HEK293 (cell line): ENCODE measurements at regions not wholly inside any gene's neighbourhood (a gene's known extent, or its start where the extent isn't known, plus 50 kb on each side); places are given as distances from the start of the nearest gene placed in this dataset.

Experiments used
- CTCF ChIA-PET: fragments of 350-600 bp; formaldehyde crosslinking; extraction: SDS; loops from one replicate; lab custom pipeline; 2021; ENCODE audit warnings: antibody characterized with exemption; lab: Yijun Ruan, JAX
- POLR2A ChIA-PET: fragments of 300-600 bp; formaldehyde crosslinking; extraction: SDS; loops from one replicate; lab custom pipeline; 2020; ENCODE audit warnings: antibody characterized with exemption, inconsistent platforms; lab: Yijun Ruan, JAX
- H3K27ac ChIP-seq: fragments of 200-500 bp; sonication (Bioruptor generic); 2 replicates; pipeline ENCODE4 v1.5.1; 2014; ENCODE audit warnings: low read depth, low read length, control low read depth, inconsistent platforms; ENCODE audit errors: extremely low read depth
- H3K36me3 ChIP-seq, 2 experiments: fragments of 200-500 bp in 1 of 2; sonication (Bioruptor generic) in 1 of 2; 1 replicate in 1 of 2; 2 replicates in 1 of 2; pipeline ENCODE4 v1.5.1; 2014 to 2017; ENCODE audit warnings: inconsistent platforms in 2 of 2, low read length in 2 of 2; ENCODE audit not compliant: control insufficient read depth in 2 of 2, insufficient read depth in 1 of 2
- H3K4me1 ChIP-seq: fragments of 200-500 bp; sonication (Bioruptor generic); 2 replicates; pipeline ENCODE4 v1.5.1; 2014; ENCODE audit warnings: mild to moderate bottlenecking, low read length, inconsistent platforms; ENCODE audit not compliant: control insufficient read depth, insufficient read depth
- H3K4me3 ChIP-seq: 2 replicates; pipeline ENCODE4 v1.5.1; 2011; ENCODE audit warnings: low read depth, mild to moderate bottlenecking, control low read depth, low read length, moderate library complexity
- H3K9me3 ChIP-seq: fragments of 200-500 bp; sonication (Bioruptor generic); 2 replicates; pipeline ENCODE4 v1.5.1; 2014; ENCODE audit warnings: low read depth, low read length, inconsistent platforms; ENCODE audit not compliant: control insufficient read depth, insufficient read depth
- TCF7L2 ChIP-seq: IDR thresholded peaks from 2 replicates; pipeline ENCODE4 v1.6.1; 2011; ENCODE audit warnings: low read depth, mild to moderate bottlenecking, inconsistent platforms, low read length, moderate library complexity, borderline replicate concordance
- ZFP69B ChIP-seq: fragments of 450-650 bp; formaldehyde crosslinking; IDR thresholded peaks from 2 replicates; pipeline ENCODE4 v1.5.1; 2016; ENCODE audit warnings: missing biosample characterization, missing genetic modification characterization
- ZNF112 ChIP-seq: fragments of 450-650 bp; formaldehyde crosslinking; IDR thresholded peaks from 2 replicates; pipeline ENCODE4 v1.5.0; 2017; ENCODE audit warnings: missing biosample characterization, missing genetic modification characterization
- ZNF155 ChIP-seq: fragments of 450-650 bp; formaldehyde crosslinking; IDR thresholded peaks from 2 replicates; pipeline ENCODE4 v1.5.1; 2016; ENCODE audit warnings: missing biosample characterization, missing genetic modification characterization
- ZNF16 ChIP-seq: fragments of 450-650 bp; formaldehyde crosslinking; IDR thresholded peaks from 2 replicates; pipeline ENCODE4 v1.5.1; 2016; ENCODE audit warnings: low read depth, missing biosample characterization, missing genetic modification characterization
- ZNF184 ChIP-seq: fragments of 450-650 bp; IDR thresholded peaks from 2 replicates; pipeline ENCODE4 v1.5.1; 2018; ENCODE audit warnings: missing biosample characterization, mild to moderate bottlenecking, missing genetic modification characterization
- ZNF23 ChIP-seq: fragments of 450-650 bp; formaldehyde crosslinking; IDR thresholded peaks from 2 replicates; pipeline ENCODE4 v1.5.1; 2016; ENCODE audit warnings: missing biosample characterization, missing genetic modification characterization, borderline replicate concordance
- ZNF24 ChIP-seq: fragments of 450-650 bp; formaldehyde crosslinking; IDR thresholded peaks from 2 replicates; pipeline ENCODE4 v1.5.1; 2016; ENCODE audit warnings: missing biosample characterization, missing genetic modification characterization
- ZNF266 ChIP-seq: fragments of 450-650 bp; formaldehyde crosslinking; IDR thresholded peaks from 2 replicates; pipeline ENCODE4 v1.5.1; 2016; ENCODE audit warnings: missing biosample characterization, missing genetic modification characterization, low read depth
- ZNF341 ChIP-seq: fragments of 450-650 bp; formaldehyde crosslinking; IDR thresholded peaks from 2 replicates; pipeline ENCODE4; 2016; ENCODE audit warnings: low read depth, missing biosample characterization, missing genetic modification characterization
- ZNF473 ChIP-seq: fragments of 450-650 bp; formaldehyde crosslinking; IDR thresholded peaks from 2 replicates; pipeline ENCODE4 v1.5.1; 2017; ENCODE audit warnings: missing biosample characterization, missing genetic modification characterization
- ZNF48 ChIP-seq: fragments of 450-650 bp; formaldehyde crosslinking; IDR thresholded peaks from 2 replicates; pipeline ENCODE4 v1.5.1; 2016; ENCODE audit warnings: missing biosample characterization, missing genetic modification characterization
- ZNF488 ChIP-seq: fragments of 450-650 bp; formaldehyde crosslinking; IDR thresholded peaks from 2 replicates; pipeline ENCODE4 v1.5.1; 2016; ENCODE audit warnings: missing biosample characterization, missing genetic modification characterization
- ZNF514 ChIP-seq: fragments of 450-650 bp; formaldehyde crosslinking; IDR thresholded peaks from 2 replicates; pipeline ENCODE4 v1.5.1; 2016; ENCODE audit warnings: missing biosample characterization, missing genetic modification characterization
- ZNF529 ChIP-seq: fragments of 450-650 bp; formaldehyde crosslinking; IDR thresholded peaks from 2 replicates; pipeline ENCODE4 v1.5.1; 2017; ENCODE audit warnings: missing genetic modification characterization, missing biosample characterization; ENCODE audit not compliant: insufficient replicate concordance
- ZNF548 ChIP-seq: fragments of 450-650 bp; formaldehyde crosslinking; IDR thresholded peaks from 2 replicates; pipeline ENCODE4 v1.5.1; 2016; ENCODE audit warnings: missing biosample characterization, missing genetic modification characterization
- ZNF670 ChIP-seq: fragments of 450-650 bp; formaldehyde crosslinking; IDR thresholded peaks from 2 replicates; pipeline ENCODE4 v1.5.1; 2016; ENCODE audit warnings: missing biosample characterization, missing genetic modification characterization, low read depth
- ZSCAN18 ChIP-seq: fragments of 450-650 bp; formaldehyde crosslinking; IDR thresholded peaks from 2 replicates; pipeline ENCODE4 v1.5.1; 2016; ENCODE audit warnings: missing biosample characterization, missing genetic modification characterization
- TF ChIP-seq, protein P1 (sequence below): fragments of 450-650 bp; formaldehyde crosslinking; optimal IDR thresholded peaks from 2 replicates; pipeline ENCODE3; 2016; ENCODE audit warnings: missing biosample characterization, mild to moderate bottlenecking, missing genetic modification characterization
- TF ChIP-seq, protein P2 (sequence below): fragments of 450-650 bp; formaldehyde crosslinking; IDR thresholded peaks from 2 replicates; pipeline ENCODE4 v1.5.1; 2016; ENCODE audit warnings: missing biosample characterization, missing genetic modification characterization
- TF ChIP-seq, protein P3 (sequence below): fragments of 450-650 bp; formaldehyde crosslinking; IDR thresholded peaks from 2 replicates; pipeline ENCODE4 v1.5.1; 2016; ENCODE audit warnings: missing biosample characterization, missing genetic modification characterization, borderline replicate concordance

DNA sequence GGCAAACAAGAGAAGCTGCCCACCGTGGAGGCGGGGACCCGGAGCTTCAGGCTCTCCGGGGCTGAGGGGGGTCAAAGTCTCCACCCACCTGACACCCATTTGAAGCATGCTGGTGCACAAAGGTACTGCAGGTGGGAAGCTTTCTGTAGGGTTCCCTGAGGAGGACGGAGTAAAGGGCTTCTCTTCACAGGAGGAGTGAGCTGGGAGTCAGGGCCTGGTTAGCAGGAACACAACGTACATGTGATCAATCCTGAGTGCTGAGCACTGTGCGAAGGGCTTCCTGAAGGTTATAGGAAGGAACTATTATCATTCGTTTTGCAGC lies 252.9 kb upstream of the RPL38 start:
- H3K9me3 ChIP-seq: no peaks in the 10 kb centered on the region
- H3K4me1 ChIP-seq: no peaks in the 10 kb centered on the region
- CTCF ChIA-PET: interaction anchor here (0.6 to 1.3 kb wide), 6 partner anchors 48 to 521 kb away, joined by 3 to 4 read pairs (median 3); no protein-coding TSS in a partner anchor
- POLR2A ChIA-PET: no interaction called here
- H3K36me3 ChIP-seq: no peaks in the 10 kb centered on the region
- no peak overlapping the region for H3K4me3 ChIP-seq
- TF ChIP-seq ZFP69B (tag by site-specific recombination) (no peak), ZNF488 (tag by site-specific recombination) (no peak), ZNF24 (tag by site-specific recombination) (no peak), ZNF266 (tag by site-specific recombination) (no peak)
- no peak overlapping the region for H3K27ac ChIP-seq

DNA sequence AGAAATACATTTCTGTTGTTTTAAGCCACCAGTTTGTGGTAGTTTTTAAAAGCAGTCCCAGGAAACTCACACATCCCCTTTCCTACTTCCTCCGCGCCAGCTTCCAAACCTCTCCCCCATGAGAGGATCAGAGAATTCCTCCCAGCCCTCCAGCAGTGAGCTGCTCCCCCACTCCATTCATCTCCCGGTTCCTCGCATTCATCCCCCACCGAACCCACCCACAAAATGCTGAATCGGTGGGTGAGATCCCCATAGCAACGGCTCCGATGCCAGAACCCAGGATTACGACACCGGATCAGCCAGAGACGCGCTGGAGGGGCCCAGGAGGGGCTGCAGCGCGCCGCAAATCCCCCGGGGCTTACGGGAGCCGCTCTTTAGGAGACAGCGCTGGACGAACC lies 251.4 kb upstream of the RPL38 start:
- H3K4me3 ChIP-seq: no peak overlapping the region
- ChIA-PET CTCF (interaction anchor here (0.6 to 1.1 kb wide), 2 partner anchors 15 to 50 kb away, joined by 4 to 6 read pairs; no protein-coding TSS in a partner anchor), POLR2A (no interaction called here)
- H3K36me3 ChIP-seq: no peaks in the 10 kb centered on the region
- H3K4me1 ChIP-seq: no peaks in the 10 kb centered on the region
- H3K27ac ChIP-seq: no peak overlapping the region
- TF ChIP-seq, protein P1, sequence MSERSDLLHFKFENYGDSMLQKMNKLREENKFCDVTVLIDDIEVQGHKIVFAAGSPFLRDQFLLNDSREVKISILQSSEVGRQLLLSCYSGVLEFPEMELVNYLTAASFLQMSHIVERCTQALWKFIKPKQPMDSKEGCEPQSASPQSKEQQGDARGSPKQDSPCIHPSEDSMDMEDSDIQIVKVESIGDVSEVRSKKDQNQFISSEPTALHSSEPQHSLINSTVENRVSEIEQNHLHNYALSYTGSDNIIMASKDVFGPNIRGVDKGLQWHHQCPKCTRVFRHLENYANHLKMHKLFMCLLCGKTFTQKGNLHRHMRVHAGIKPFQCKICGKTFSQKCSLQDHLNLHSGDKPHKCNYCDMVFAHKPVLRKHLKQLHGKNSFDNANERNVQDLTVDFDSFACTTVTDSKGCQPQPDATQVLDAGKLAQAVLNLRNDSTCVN (tag by site-specific recombination): no peak
- TF ChIP-seq ZNF514 (tag by site-specific recombination) (no peak), ZNF16 (no peak), ZNF48 (tag by site-specific recombination) (no peak), ZNF155 (tag by site-specific recombination) (no peak), ZNF473 (no peak), ZNF670 (tag by site-specific recombination) (no peak), ZNF548 (tag by site-specific recombination) (no peak), ZSCAN18 (tag by site-specific recombination) (no peak), TCF7L2 (no peak), ZNF529 (tag by site-specific recombination) (no peak)
- TF ChIP-seq, protein P2, sequence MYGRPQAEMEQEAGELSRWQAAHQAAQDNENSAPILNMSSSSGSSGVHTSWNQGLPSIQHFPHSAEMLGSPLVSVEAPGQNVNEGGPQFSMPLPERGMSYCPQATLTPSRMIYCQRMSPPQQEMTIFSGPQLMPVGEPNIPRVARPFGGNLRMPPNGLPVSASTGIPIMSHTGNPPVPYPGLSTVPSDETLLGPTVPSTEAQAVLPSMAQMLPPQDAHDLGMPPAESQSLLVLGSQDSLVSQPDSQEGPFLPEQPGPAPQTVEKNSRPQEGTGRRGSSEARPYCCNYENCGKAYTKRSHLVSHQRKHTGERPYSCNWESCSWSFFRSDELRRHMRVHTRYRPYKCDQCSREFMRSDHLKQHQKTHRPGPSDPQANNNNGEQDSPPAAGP (tag by site-specific recombination): no peak
- no peaks in the 10 kb centered on the region for H3K9me3 ChIP-seq

DNA sequence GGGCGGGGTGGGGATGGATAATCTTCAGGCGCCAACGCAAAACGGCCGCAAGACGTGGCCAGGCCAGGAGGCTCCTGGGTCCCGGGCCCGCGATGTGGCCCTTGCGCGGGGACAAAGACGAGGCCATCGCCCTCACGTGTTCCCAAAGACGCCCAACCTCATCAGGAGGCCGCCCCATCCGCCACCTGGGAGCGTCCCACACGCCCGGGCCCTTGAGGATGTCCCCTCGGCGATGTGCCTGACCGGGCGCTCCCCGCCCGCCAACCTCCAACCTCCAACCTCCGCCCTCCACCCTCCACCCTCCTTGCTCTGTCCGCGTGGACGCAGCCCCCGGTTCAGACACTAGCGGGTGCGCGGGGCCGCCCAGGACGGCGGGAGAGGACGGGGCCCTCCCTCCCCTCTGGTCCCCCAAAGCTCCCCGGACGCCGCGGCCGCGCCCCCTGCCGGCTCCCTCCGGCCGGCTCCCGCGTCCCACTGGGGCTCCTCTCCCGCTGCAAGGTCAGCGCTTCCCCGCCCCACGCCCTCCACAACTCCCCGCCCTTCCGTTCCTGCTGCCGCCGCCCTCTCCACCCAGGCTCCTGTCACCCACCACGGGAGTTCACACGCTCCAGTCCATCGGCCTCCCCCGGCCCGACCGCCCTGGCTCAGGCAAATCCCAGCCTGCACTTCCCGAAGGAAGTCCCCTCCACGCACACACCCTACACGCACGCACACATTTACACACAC lies 250.8 kb upstream of the RPL38 start:
- CTCF ChIA-PET: interaction anchor here (0.6 kb wide), 1 partner anchor 197 kb away, joined by 3 read pairs; no protein-coding TSS in a partner anchor
- POLR2A ChIA-PET: interaction anchor here (0.7 kb wide), 1 partner anchor 212 kb away, joined by 5 read pairs; no protein-coding TSS in a partner anchor
- Histone ChIP-seq H3K27ac (no peak overlapping the region; the same call in 1 of the 2 replicates), H3K36me3 (no peaks in the 10 kb centered on the region), H3K9me3 (no peaks in the 10 kb centered on the region), H3K4me1 (no peaks in the 10 kb centered on the region), H3K4me3 (peak overlapping the region; percentile 25)
- TF ChIP-seq ZNF184 (tag by site-specific recombination) (no peak), ZNF341 (tag by site-specific recombination) (peak; percentile 49), ZNF23 (tag by site-specific recombination) (no peak), ZNF112 (no peak)
- TF ChIP-seq, protein P3, sequence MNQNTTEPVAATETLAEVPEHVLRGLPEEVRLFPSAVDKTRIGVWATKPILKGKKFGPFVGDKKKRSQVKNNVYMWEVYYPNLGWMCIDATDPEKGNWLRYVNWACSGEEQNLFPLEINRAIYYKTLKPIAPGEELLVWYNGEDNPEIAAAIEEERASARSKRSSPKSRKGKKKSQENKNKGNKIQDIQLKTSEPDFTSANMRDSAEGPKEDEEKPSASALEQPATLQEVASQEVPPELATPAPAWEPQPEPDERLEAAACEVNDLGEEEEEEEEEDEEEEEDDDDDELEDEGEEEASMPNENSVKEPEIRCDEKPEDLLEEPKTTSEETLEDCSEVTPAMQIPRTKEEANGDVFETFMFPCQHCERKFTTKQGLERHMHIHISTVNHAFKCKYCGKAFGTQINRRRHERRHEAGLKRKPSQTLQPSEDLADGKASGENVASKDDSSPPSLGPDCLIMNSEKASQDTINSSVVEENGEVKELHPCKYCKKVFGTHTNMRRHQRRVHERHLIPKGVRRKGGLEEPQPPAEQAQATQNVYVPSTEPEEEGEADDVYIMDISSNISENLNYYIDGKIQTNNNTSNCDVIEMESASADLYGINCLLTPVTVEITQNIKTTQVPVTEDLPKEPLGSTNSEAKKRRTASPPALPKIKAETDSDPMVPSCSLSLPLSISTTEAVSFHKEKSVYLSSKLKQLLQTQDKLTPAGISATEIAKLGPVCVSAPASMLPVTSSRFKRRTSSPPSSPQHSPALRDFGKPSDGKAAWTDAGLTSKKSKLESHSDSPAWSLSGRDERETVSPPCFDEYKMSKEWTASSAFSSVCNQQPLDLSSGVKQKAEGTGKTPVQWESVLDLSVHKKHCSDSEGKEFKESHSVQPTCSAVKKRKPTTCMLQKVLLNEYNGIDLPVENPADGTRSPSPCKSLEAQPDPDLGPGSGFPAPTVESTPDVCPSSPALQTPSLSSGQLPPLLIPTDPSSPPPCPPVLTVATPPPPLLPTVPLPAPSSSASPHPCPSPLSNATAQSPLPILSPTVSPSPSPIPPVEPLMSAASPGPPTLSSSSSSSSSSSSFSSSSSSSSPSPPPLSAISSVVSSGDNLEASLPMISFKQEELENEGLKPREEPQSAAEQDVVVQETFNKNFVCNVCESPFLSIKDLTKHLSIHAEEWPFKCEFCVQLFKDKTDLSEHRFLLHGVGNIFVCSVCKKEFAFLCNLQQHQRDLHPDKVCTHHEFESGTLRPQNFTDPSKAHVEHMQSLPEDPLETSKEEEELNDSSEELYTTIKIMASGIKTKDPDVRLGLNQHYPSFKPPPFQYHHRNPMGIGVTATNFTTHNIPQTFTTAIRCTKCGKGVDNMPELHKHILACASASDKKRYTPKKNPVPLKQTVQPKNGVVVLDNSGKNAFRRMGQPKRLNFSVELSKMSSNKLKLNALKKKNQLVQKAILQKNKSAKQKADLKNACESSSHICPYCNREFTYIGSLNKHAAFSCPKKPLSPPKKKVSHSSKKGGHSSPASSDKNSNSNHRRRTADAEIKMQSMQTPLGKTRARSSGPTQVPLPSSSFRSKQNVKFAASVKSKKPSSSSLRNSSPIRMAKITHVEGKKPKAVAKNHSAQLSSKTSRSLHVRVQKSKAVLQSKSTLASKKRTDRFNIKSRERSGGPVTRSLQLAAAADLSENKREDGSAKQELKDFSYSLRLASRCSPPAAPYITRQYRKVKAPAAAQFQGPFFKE (tag by site-specific recombination): no peak
